Activated CD4-positive, alpha-beta memory T cell treated with anti-CD3 and anti-CD28 coated beads, Interleukin-2, amount 10 ng/mL, durations not matched to agents 7 days and 5 days (primary cell): ENCODE measurements at regions not wholly inside any gene's neighbourhood (a gene's known extent, or its start where the extent isn't known, plus 50 kb on each side); places are given as distances from the start of the nearest gene placed in this dataset.
"Not testable (repeated sequence)": the region's sequence is repeated elsewhere in the genome, so short reads cannot be mapped to it uniquely, and the experiment has no call there.

Experiments used
- CTCF ChIA-PET: fragments of 350-600 bp; sonication (Branson Sonifier 250); formaldehyde crosslinking; loops from one replicate; lab custom pipeline; 2021; ENCODE audit warnings: antibody characterized with exemption, inconsistent platforms; lab: Charles Lee
- POLR2A ChIA-PET: fragments of 350-600 bp; sonication (Branson Sonifier 250); formaldehyde crosslinking; loops from one replicate; lab custom pipeline; 2021; ENCODE audit warnings: antibody characterized with exemption; lab: Charles Lee
- DNase-seq: peaks from one replicate; pipeline ENCODE4 v3.0.0-alpha.2; 2020
- H3K27ac Mint-ChIP-seq: one replicate; pipeline ENCODE4 v1.8.0; 2021; ENCODE audit warnings: mild to moderate bottlenecking, mixed read lengths
- H3K27me3 Mint-ChIP-seq: one replicate; pipeline ENCODE4 v1.8.0; 2021; ENCODE audit warnings: mixed read lengths
- H3K36me3 Mint-ChIP-seq: one replicate; pipeline ENCODE4 v1.8.0; 2021; ENCODE audit warnings: low read depth, mixed read lengths
- H3K4me1 Mint-ChIP-seq: one replicate; pipeline ENCODE4 v1.8.0; 2021; ENCODE audit warnings: mixed read lengths
- H3K4me3 Mint-ChIP-seq: one replicate; pipeline ENCODE4 v1.8.0; 2021; ENCODE audit warnings: mild to moderate bottlenecking, mixed read lengths
- H3K9me3 Mint-ChIP-seq: one replicate; pipeline ENCODE4 v1.8.0; 2021; ENCODE audit warnings: mixed read lengths

DNA sequence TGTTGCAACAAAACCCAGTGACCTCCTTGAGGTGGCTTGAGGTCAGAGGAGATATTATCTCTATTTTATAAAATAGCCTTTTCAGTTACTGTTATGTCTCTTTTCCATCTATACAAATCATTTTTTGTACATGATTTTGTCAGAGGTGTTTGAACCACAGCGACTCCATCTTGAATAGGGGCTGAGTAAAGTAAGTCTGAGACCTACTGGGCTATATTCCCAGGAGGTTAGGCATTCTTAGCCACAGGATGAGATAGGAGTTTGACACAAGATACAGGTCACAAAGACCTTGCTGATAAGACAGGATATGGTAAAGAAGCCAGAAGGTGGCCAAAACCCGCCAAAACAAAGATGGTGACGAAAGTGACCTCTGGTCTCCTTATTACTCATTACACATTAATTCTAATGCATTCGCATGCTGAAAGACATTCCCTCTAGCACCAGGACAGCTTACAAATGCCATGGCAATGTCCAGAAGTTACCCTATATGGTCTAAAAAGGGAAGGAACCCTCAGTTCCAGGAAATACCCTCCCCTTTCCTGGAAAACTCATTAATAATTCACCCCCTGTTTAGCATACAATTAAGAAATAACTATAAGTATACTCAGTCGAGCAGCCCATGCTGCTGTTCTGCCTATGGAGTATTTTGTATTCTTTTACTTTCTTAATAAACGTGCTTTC is 283.9 kb upstream of the ISL1 start:
- H3K27me3 Mint-ChIP-seq, result no peaks in the 10 kb centered on the region
- ChIA-PET POLR2A (no interaction called here), CTCF (no interaction called here)
- no peaks in the 10 kb centered on the region for H3K36me3 Mint-ChIP-seq
- H3K9me3 Mint-ChIP-seq, result peaks cover 2% of the 10 kb centered on the region
- H3K4me1 Mint-ChIP-seq, result no peaks in the 10 kb centered on the region
- H3K4me3 Mint-ChIP-seq, result no peak overlapping the region
- no peak for DNase-seq
- no peak overlapping the region for H3K27ac Mint-ChIP-seq

DNA sequence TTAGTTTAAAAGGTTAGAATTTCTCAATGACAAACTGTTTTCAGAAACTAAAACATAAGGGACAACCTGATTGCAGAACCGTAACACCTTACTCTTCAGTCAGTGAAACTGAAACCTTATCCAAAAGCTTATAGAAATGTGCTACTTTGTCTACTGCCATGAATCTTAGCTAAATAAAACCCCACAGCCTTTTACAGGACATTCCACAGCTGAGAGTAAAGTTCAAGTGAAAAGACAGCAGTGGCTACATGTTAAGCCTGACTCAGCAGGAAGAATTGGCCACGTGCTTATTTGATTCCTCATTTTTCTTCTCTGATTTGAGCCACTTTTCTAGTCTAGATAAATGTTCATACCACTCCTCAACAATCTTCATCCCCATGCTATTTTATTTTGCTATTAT is 278.7 kb upstream of the ISL1 start:
- CTCF ChIA-PET, result no interaction called here
- Mint-ChIP-seq H3K27me3 (no peaks in the 10 kb centered on the region), H3K9me3 (peaks cover 2% of the 10 kb centered on the region), H3K36me3 (no peaks in the 10 kb centered on the region), H3K27ac (no peak overlapping the region), H3K4me1 (no peaks in the 10 kb centered on the region), H3K4me3 (no peak overlapping the region)
- no peak for DNase-seq
- POLR2A ChIA-PET, result no interaction called here

DNA sequence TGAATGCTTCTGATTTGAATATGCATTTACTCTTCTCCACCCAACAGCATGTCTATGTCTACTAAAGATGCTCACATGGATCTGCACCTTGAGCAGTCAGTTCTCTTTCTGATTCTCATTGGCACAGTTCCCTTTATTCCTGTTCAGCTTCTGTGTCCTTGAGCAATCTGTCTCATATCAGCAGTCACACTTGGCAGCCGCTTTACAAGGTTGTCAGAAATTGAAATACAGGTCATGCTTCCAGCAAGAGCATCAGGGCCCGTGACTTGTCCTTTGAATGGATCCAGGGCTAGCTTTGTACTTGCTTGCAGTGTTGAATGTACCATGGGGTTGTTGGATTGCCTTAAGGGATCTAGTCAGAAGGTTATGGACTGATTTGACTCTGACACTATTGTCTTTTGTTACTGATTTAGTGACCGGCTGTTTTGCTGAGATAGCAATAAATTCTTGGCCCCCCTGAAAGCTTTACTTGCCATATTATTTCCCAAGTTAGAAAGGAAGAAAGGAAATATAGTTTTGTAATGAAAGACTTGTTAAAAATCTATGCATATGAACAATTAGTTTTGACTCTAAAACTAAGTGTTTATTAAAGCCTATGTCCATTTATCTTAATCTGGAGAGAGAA is 273.4 kb upstream of the ISL1 start:
- no peak for DNase-seq
- H3K36me3 Mint-ChIP-seq, result no peaks in the 10 kb centered on the region
- H3K27me3 Mint-ChIP-seq, result no peaks in the 10 kb centered on the region
- POLR2A ChIA-PET, result no interaction called here
- CTCF ChIA-PET, result no interaction called here
- H3K4me1 Mint-ChIP-seq, result no peaks in the 10 kb centered on the region
- H3K4me3 Mint-ChIP-seq, result no peak overlapping the region
- no peaks in the 10 kb centered on the region for H3K9me3 Mint-ChIP-seq
- H3K27ac Mint-ChIP-seq, result no peak overlapping the region

DNA sequence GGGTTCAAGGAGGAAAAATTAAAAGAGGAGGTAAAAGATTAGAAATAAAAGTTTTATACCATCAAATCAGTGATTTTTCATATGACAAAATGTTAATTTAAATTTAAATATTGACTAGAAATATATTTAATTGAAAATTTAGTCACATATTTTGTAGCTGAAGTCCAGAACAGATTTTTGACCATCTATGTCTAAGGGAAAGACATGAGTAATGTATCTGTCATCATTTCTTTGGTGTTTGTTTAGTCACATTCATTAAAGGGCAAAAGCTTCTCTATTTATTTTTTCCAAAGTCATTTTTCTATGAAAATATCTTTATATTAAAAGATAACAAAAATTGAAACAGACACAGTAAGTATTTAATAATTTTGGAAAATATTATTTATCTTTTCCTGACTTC is 252.0 kb upstream of the ISL1 start:
- H3K4me3 Mint-ChIP-seq, result no peak overlapping the region
- no peak overlapping the region for H3K27ac Mint-ChIP-seq
- ChIA-PET POLR2A (no interaction called here), CTCF (no interaction called here)
- H3K36me3 Mint-ChIP-seq, result no peaks in the 10 kb centered on the region
- DNase-seq, result no peak
- peaks cover 7% of the 10 kb centered on the region for H3K9me3 Mint-ChIP-seq
- H3K27me3 Mint-ChIP-seq, result no peaks in the 10 kb centered on the region
- no peaks in the 10 kb centered on the region for H3K4me1 Mint-ChIP-seq

DNA sequence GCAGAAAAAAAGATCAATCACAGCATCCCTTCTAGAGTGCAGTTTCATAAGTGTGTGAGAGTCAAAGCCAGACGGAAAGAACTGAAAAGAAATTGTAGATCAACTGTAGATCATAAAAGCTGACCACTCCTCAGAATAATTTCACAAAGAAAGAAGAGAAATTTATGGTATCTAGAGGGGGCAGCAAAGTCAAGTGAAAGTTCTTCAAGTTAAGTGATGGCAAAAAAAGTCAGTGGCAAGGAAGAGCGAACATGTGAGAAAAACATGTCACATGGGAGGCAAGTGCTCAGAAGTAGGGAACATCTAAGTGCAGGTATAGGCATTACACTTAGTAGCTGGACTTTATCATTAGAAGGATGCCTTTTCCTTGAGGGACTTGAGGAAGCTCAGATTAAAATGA is 245.1 kb upstream of the ISL1 start:
- Mint-ChIP-seq H3K4me1 (no peaks in the 10 kb centered on the region), H3K27me3 (no peaks in the 10 kb centered on the region), H3K4me3 (no peak overlapping the region), H3K27ac (no peak overlapping the region), H3K9me3 (no peaks in the 10 kb centered on the region), H3K36me3 (no peaks in the 10 kb centered on the region)
- ChIA-PET CTCF (no interaction called here), POLR2A (no interaction called here)
- no peak for DNase-seq

DNA sequence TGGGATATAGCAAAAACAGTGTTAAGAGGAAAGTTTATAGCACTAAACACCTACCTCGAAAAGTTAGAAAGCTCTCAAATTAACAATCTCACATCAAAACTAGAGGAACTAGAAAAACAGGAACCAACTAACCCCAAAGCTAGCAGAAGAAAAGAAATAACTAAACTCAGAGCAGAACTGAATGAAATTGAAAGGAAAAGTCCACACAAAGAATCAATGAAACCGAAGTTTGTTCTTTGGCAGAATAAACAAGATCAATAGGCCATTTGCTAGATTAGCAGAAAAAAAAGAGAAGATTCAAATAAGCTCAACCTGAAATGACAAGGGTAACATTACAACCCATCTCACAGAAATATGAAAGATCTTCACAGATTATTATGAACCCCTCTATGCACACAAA is 234.8 kb upstream of the ISL1 start:
- no peak for DNase-seq
- no peaks in the 10 kb centered on the region for H3K27me3 Mint-ChIP-seq
- H3K4me1 Mint-ChIP-seq, result no peaks in the 10 kb centered on the region
- H3K36me3 Mint-ChIP-seq, result no peaks in the 10 kb centered on the region
- H3K9me3 Mint-ChIP-seq, result peaks cover 27% of the 10 kb centered on the region
- H3K4me3 Mint-ChIP-seq, result no peak overlapping the region
- no peak overlapping the region for H3K27ac Mint-ChIP-seq
- CTCF ChIA-PET, result no interaction called here
- POLR2A ChIA-PET, result no interaction called here

DNA sequence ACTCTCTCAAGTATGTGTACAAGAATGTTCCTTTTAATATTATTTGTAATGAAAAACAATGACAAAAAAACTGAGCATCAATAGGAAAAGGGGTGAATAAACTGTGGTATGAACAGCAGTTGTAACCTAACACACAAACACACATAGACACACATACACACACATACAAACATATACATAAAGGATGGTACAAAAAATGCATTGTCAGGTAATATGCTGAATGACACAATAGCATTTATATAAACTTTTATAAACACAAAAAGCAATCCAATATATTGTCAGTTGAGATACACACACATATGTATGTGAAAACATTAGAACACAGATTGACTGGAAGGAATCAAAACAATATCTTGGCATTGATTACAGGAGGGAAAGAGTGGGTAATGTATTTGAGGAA is 227.0 kb upstream of the ISL1 start:
- POLR2A ChIA-PET, result no interaction called here
- Mint-ChIP-seq H3K27me3 (no peaks in the 10 kb centered on the region), H3K4me1 (no peaks in the 10 kb centered on the region), H3K36me3 (no peaks in the 10 kb centered on the region), H3K9me3 (peaks cover 5% of the 10 kb centered on the region), H3K4me3 (no peak overlapping the region), H3K27ac (no peak overlapping the region)
- CTCF ChIA-PET, result no interaction called here
- DNase-seq, result no peak

DNA sequence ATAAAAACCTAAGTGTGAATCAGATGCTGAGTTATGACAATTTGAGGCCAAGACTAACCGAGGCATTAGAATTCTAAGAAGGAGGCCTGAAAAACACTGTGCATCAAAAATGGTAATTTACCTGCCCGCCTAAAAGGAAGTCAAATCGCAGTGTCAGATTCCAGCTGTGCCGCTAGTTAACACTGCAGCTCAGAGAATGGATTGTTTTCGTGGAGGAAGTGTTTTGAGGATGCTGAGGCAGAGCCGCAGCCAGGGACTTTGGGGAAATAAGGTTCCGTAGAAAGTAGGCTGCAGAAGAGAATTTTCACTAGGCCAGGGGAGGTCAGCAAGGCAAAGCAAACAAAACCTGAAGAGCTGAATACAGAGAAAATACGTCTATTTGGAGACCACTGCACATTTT is 226.4 kb upstream of the ISL1 start:
- no peaks in the 10 kb centered on the region for H3K4me1 Mint-ChIP-seq
- ChIA-PET POLR2A (no interaction called here), CTCF (no interaction called here)
- peaks cover 5% of the 10 kb centered on the region for H3K9me3 Mint-ChIP-seq
- no peak for DNase-seq
- no peak overlapping the region for H3K4me3 Mint-ChIP-seq
- no peaks in the 10 kb centered on the region for H3K27me3 Mint-ChIP-seq
- no peaks in the 10 kb centered on the region for H3K36me3 Mint-ChIP-seq
- no peak overlapping the region for H3K27ac Mint-ChIP-seq

DNA sequence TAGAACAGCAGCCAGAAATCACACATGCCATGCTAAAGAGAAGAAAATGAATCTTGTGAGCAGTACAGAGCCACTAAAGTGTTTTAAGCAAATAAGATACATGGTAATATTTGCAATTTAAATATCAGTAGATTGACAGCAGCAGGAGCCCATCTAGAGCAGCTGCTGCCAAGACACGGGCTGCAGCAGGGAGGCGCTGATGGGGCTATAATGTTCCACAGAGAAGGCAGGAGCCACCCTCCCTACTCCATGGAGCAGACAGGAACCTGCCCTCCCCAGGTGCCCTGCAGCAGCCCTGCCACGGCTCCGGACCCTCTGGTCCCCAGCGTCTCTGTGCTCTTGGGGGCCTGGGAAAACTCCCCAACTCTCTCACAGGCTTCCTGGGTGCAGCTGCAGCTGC is 224.1 kb upstream of the ISL1 start:
- POLR2A ChIA-PET, result no interaction called here
- Mint-ChIP-seq H3K9me3 (peaks cover 10% of the 10 kb centered on the region), H3K27ac (no peak overlapping the region), H3K4me3 (no peak overlapping the region), H3K27me3 (no peaks in the 10 kb centered on the region), H3K4me1 (no peaks in the 10 kb centered on the region), H3K36me3 (no peaks in the 10 kb centered on the region)
- CTCF ChIA-PET, result no interaction called here
- DNase-seq, result no peak

DNA sequence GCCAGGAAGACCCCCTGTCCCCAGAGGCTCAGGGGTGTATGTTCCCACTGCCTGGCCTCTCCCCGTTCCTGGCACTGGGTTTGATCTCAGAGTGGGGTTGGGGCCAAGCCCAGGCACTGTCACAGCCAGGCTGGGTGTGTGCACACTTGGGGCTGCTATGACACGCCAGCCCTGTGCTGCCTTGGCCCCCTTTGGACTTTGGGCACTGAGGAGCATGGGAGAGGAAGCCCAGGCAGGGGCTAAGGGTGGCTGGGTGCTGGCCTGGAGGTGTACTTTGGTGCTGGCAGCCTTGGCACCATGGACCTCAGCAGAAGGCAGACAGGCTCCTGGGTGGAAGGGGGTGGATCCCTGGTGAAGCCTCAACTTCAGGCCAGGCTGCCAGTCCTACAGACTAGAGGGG is 223.6 kb upstream of the ISL1 start:
- no peaks in the 10 kb centered on the region for H3K27me3 Mint-ChIP-seq
- DNase-seq, result no peak
- H3K4me1 Mint-ChIP-seq, result no peaks in the 10 kb centered on the region
- no peaks in the 10 kb centered on the region for H3K36me3 Mint-ChIP-seq
- ChIA-PET CTCF (no interaction called here), POLR2A (no interaction called here)
- H3K4me3 Mint-ChIP-seq, result no peak overlapping the region
- no peak overlapping the region for H3K27ac Mint-ChIP-seq
- H3K9me3 Mint-ChIP-seq, result peaks cover 10% of the 10 kb centered on the region

DNA sequence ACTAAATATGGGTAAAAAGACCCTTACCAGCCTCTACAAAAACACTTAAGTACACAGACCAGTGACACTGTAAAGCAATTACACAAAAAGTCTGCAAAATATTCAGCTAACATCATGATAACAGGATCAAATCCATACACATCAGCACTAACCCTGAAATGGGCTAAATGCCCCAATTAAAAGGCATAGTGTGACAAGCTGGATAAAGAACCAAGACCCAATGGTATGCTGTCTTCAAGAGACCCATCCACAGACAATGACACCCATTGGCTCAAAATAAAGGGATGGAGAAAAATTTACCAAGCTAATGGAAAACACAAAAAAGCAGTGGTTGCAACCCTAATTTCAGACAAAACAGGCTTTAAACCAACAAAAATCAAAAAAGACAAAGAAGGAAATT is 221.0 kb upstream of the ISL1 start:
- POLR2A ChIA-PET, result no interaction called here
- CTCF ChIA-PET, result no interaction called here
- no peak for DNase-seq
- no peaks in the 10 kb centered on the region for H3K36me3 Mint-ChIP-seq
- peaks cover 14% of the 10 kb centered on the region for H3K9me3 Mint-ChIP-seq
- H3K4me3 Mint-ChIP-seq, result no peak overlapping the region
- H3K27me3 Mint-ChIP-seq, result no peaks in the 10 kb centered on the region
- no peaks in the 10 kb centered on the region for H3K4me1 Mint-ChIP-seq
- no peak overlapping the region for H3K27ac Mint-ChIP-seq

DNA sequence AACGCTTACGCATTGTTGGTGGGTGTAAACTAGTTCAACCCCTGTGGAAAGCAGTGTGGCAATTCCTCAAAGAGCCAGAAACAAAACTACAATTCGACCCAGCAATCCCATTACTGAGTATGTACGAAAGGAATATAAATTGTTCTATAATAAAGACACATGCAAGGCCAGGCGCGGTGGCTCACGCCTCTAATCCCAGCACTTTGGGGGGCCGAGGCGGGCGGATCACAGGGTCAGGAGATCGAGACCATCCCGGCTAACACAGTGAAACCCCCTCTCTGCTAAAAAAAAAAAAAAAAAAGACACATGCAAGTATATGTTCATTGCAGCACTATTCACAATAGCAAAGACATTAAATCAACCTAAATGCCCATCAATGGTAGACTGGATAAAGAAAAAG is 217.6 kb upstream of the ISL1 start:
- DNase-seq, POLR2A ChIA-PET, CTCF ChIA-PET, H3K27me3 Mint-ChIP-seq, H3K4me1 Mint-ChIP-seq, H3K27ac Mint-ChIP-seq, H3K4me3 Mint-ChIP-seq, H3K36me3 Mint-ChIP-seq: not testable (repeated sequence)
- H3K9me3 Mint-ChIP-seq, result peaks cover 14% of the 10 kb centered on the region

DNA sequence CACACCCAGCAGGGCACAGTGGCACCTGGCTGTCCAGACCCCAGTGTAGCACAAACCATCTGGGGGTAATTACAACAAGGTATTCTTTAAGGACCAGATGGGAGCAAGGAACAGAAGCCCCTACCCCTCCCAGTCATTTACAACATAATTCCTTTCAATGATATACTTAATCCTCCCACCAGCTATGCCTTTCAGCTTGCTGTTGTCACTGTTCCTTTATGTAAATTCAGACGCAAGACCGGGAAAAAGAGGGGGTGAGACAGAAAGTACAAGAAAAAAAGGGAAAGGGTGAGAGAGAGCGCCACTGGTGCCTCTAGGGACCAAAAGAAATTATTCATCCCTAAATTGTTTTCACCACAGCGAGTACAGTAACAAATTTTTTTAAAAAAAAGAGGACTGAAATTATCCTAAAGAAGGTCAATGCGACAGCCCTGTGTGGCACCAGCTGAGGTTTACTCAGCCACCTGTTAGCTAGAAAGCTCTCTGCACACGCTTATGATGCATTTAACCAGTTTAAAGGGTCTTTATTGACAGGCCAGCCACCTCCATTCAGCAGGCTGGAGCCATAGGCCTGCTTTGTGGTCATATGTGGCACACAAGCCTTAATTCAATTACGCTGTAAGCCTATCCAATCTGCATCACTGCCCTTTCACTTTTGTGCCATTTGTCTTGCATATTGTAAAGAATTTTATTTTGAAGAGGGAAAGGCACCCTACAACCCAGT is 210.2 kb upstream of the ISL1 start:
- Mint-ChIP-seq H3K4me1 (no peaks in the 10 kb centered on the region), H3K36me3 (no peaks in the 10 kb centered on the region), H3K27me3 (no peaks in the 10 kb centered on the region), H3K9me3 (no peaks in the 10 kb centered on the region), H3K27ac (no peak overlapping the region), H3K4me3 (no peak overlapping the region)
- ChIA-PET CTCF (no interaction called here), POLR2A (no interaction called here)
- DNase-seq, result no peak
